Loucy (cell line): ENCODE measurements at regions not wholly inside any gene's neighbourhood (a gene's known extent, or its start where the extent isn't known, plus 50 kb on each side); places are given as distances from the start of the nearest gene placed in this dataset.

ENCODE experiments used
- EZH2phosphoT487 ChIP-seq: fragments of 200-600 bp; IDR thresholded peaks from 2 replicates; pipeline ENCODE4 v1.6.1; 2018; ENCODE audit warnings: antibody characterized with exemption, mild to moderate bottlenecking, moderate library complexity, borderline replicate concordance
- TF ChIP-seq, protein P1 (sequence below): fragments of 200-600 bp; sonication (generic); conservative IDR thresholded peaks from 2 replicates; pipeline ENCODE4 v1.5.1; 2014; ENCODE audit warnings: mild to moderate bottlenecking, antibody characterized with exemption, low read length

DNA sequence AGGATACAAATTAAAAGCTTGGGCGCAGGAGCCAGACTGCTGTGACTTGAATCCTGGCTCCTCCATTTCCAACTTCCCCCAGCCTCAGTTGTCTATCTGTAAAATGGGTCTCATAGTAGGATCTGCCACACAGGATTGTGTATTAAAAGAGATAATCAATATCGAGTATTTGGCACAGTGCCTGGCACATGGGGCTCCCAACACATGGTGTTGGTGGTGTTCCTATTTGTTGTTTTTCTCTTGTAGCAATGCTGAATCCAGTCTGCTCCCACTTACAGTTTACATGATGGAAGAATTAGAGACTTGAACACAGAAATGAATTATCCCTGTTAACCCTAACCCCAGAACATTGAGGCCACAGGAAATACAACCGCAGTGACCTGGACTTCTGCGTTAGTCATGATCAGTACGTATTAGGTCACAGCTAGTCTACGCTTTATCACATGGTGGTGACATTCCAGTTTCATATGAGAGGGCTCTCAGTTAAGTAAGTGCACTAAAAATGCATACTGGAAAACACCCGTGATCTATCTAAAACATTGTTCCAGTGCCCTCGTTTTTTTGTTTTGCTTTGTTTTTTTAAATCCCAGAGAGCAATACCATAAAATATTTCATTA, 169.5 kb upstream of the KLF14 start:
- TF ChIP-seq, protein P1, sequence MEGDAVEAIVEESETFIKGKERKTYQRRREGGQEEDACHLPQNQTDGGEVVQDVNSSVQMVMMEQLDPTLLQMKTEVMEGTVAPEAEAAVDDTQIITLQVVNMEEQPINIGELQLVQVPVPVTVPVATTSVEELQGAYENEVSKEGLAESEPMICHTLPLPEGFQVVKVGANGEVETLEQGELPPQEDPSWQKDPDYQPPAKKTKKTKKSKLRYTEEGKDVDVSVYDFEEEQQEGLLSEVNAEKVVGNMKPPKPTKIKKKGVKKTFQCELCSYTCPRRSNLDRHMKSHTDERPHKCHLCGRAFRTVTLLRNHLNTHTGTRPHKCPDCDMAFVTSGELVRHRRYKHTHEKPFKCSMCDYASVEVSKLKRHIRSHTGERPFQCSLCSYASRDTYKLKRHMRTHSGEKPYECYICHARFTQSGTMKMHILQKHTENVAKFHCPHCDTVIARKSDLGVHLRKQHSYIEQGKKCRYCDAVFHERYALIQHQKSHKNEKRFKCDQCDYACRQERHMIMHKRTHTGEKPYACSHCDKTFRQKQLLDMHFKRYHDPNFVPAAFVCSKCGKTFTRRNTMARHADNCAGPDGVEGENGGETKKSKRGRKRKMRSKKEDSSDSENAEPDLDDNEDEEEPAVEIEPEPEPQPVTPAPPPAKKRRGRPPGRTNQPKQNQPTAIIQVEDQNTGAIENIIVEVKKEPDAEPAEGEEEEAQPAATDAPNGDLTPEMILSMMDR, result no peak
- no peak for TF ChIP-seq EZH2phosphoT487
